GM18873 (cell line): ENCODE measurements at regions not wholly inside any gene's neighbourhood (a gene's known extent, or its start where the extent isn't known, plus 50 kb on each side); places are given as distances from the start of the nearest gene placed in this dataset.
A peak's percentile ranks its signal among the peaks of the same experiment; 100 is the strongest.

Source experiments
- ATAC-seq: cut with Tn5 transposase; IDR thresholded peaks from one replicate; pipeline ENCODE4 v1.9.1; 2021; ENCODE audit warnings: mild to moderate bottlenecking, moderate library complexity, moderate number of reproducible peaks; ENCODE audit not compliant: unreplicated experiment, low FRiP score

DNA sequence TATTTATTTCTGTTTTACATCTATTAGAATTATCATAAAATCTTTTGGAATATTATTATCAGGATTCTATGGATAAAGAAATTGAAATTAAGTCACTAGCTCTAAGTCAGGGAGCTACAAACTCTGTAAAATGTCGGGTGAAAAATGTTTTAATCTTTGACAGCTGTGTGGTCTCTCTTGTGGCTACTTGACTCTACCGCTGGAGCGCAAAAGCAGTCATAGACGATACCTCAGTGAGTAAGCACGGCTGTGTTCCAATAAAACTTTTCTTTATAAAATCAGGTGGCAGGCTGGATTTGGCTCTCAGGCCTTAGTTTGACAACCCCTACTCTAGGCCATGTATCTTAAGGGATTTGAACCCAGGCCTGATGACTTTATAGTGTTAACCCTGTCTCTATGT lies 88.5 kb upstream of the PFN2 start:
- no peak for ATAC-seq

- ATAC-seq = no peak
Measured at GRCh38 chr3:150057227-150057626, 86.5 kb upstream of the PFN2 start.

GRCh38 chr3:150055332-150055731 lies 84.6 kb upstream of the PFN2 start:
- no peak for ATAC-seq

GRCh38 chr3:150054635-150055034 lies 83.9 kb upstream of the PFN2 start:
- ATAC-seq = no peak

DNA sequence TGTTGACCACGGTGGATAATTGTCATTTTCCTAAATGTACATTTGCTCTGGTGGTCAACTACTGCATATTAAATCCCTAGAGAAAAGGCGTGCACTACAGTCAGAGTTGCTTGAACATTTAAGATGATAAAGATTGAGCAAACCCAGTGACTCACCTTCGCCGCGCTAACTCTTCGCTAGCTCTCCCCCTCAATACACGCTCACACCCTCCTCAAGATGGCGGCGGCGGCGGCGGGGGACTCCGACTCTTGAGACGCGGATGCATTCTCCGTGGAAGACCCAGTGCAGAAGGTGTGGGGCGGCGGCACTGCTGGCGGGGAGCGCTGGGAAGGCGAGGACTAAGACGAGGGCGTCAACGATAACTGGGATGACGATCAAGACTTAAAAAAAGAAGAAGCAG lies 79.8 kb upstream of the PFN2 start:
- ATAC-seq = no peak

- no peak for ATAC-seq
Measured at GRCh38 chr3:150049317-150049716, 78.6 kb upstream of the PFN2 start.

- no peak for ATAC-seq
Measured at GRCh38 chr3:150041877-150042276, 71.2 kb upstream of the PFN2 start.

DNA sequence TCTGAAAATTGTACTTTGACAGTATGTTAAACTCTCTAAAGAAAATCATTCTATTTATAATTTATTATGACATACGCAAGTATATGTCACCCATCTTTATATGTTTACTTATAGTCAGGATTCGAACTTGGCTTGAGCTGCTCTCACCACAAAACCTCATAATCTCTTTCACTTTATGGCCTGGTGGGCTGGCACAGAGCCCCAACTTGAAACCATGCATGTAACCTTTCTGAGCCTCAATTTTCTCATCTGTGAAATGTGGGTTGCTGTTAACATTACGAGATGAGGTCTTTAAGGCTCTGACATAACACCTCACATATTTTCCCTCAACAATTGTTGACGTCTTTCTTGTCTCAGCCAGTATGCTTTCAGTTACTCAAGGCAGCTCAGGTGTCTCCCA lies 69.4 kb upstream of the PFN2 start:
- no peak for ATAC-seq

- ATAC-seq = no peak
Measured at GRCh38 chr3:150038830-150039229, 68.1 kb upstream of the PFN2 start.

- ATAC-seq = no peak
Measured at GRCh38 chr3:150036780-150037179, 66.1 kb upstream of the PFN2 start.

DNA sequence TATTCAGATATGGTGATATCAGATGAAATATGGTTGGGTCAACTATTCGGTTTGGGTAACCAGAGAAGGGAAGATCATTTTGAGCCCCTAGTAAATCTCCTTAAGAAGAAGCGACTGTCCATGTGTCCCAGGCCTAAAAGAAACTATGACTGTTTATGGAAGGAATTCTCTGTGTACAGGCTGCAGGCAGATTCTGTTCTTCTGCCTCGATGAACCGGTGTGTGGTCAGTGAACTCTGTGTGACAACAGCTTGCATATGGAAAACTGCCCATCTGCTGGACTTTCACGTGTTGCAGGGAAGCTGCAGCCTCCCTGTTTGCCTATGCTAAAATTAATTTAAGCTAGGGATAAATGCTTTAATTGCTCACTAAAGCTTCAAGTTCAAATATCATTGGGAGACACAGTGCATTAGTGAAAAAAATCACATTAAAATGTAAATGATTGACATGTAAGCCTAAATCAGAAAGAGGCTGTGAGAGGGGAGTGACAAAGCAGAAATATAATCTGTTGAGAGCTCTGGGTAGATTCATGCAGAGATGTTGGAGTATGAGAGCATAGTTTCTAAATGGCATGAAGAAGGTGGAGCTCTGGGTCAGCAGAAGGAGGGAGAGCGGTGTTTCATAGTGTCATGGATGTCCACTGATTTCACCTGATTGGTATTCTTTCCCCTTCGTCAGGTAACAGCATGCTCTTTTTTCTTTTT lies 65.4 kb upstream of the PFN2 start:
- no peak for ATAC-seq

DNA sequence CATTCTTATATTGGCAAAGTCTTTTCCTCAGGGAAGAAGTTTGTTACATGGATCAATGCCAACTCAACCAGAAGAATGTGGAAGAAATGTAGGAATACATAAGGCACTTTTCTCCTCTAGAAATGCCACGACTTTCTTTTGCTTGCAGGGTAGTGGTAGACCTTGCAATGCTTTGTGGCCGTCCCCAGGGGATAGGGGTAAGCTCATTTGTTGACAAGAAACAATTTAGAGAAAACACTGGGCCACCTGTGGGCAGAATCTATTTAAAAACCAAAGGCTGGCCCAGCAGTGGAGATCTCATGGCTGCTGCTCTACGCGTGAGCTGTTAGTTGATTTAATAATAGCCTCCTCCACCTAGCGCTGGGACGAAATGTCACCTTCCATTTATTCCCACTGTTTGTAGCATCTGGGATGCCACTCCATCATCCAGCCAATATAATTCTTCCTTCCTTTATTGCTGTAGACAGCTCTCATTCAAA lies 64.6 kb upstream of the PFN2 start:
- no peak for ATAC-seq

DNA sequence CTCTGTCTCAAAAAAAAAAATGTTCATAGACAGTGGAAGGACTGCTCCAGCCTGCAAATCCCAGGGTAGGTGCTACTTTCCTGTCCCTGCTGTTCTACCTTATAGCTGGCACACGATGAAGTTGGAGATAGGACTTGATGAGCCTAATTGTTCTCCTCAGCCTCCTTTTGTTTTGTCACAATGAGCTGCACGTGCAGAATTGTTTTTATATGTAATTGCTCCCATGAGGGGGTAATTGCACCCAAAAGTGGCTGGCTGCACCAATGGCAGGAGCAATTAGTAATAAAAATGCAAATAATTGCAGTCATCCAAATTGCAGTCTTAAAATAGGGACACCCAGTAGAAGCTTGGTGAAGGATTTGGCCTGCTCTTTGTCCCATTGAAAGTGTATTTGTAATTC lies 63.0 kb upstream of the PFN2 start:
- no peak for ATAC-seq

GRCh38 chr3:150030841-150031240 lies 60.1 kb upstream of the PFN2 start:
- ATAC-seq = no peak

GRCh38 chr3:150023239-150023636 lies 52.5 kb upstream of the PFN2 start:
- no peak for ATAC-seq

- ATAC-seq = peak; percentile 92
Measured at GRCh38 chr3:150022381-150023238, 51.9 kb upstream of the PFN2 start.

DNA sequence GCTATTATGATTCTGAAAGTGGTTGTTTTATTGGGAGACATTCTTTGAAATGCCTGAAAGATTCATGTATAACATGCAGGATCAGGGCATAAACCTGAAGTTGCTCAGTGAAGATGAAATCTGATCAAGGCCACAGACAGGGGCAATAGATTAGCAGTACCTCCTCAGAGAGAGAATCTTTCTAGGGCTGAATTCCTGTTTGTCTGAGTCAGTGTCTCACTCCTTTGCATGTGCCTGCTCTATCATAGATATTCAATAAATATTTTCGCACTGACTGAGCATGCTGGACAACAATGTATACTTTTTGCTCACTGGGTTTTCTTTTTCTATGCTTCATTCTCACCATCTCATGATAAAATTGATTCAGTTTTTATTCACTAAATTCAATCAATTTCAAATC lies 49.8 kb upstream of the PFN2 start:
- no peak for ATAC-seq
